Endothelial cell of umbilical vein (primary cell): ENCODE measurements at regions not wholly inside any gene's neighbourhood (a gene's known extent, or its start where the extent isn't known, plus 50 kb on each side); places are given as distances from the start of the nearest gene placed in this dataset.

Source experiments
- BruUV-seq: library from RNA; stranded (reverse); fragments of 400-500 nt; replicated peaks from 2 replicates; lab custom pipeline; 2021; lab: Mats Ljungman, UMichigan
- CTCF ChIA-PET: fragments of 300-600, 350-600 bp; sonication (Branson Sonifier 250); formaldehyde crosslinking; loops from one replicate; lab custom pipeline; 2021; ENCODE audit warnings: antibody characterized with exemption, inconsistent platforms; lab: Charles Lee
- POLR2A ChIA-PET: fragments of 300-600, 350-600 bp; sonication (Branson Sonifier 250); formaldehyde crosslinking; loops from one replicate; lab custom pipeline; 2021; ENCODE audit warnings: antibody characterized with exemption, inconsistent platforms; lab: Charles Lee
- DNase-seq: peaks from one replicate; pipeline ENCODE4 v3.0.0-alpha.2; 2011; ENCODE audit warnings: low read depth, low spot score
- FAIRE-seq: peaks from 2 replicates; lab custom pipeline; 2011; peaks lifted over from hg19 to GRCh38; lab: Jason Lieb, UNC
- H2AFZ ChIP-seq: 2 replicates; pipeline ENCODE4 v1.6.0; 2012; ENCODE audit warnings: low read depth, low read length, control low read depth, inconsistent platforms
- H3K27ac ChIP-seq: 2 replicates; pipeline ENCODE4 v1.5.1; 2011; ENCODE audit warnings: low read depth, mild to moderate bottlenecking, control low read depth, low read length, moderate library complexity; ENCODE audit not compliant: insufficient read depth
- H3K27me3 ChIP-seq, 2 experiments: 2 replicates each; pipeline versions ENCODE4 v1.6.0 to v1.6.1; 2011; ENCODE audit warnings: low read length in 2 of 2, mixed read lengths in 1 of 2; ENCODE audit not compliant: control insufficient read depth in 2 of 2, insufficient read depth in 2 of 2
- H3K36me3 ChIP-seq, 2 experiments: 2 replicates in 1 of 2; 3 replicates in 1 of 2; pipeline ENCODE4 v1.5.1; 2011; ENCODE audit warnings: low read length in 2 of 2, mild to moderate bottlenecking in 1 of 2, moderate library complexity in 1 of 2; ENCODE audit not compliant: control insufficient read depth in 2 of 2, insufficient read depth in 2 of 2; ENCODE audit errors: extremely low read depth in 1 of 2
- H3K4me1 ChIP-seq: 3 replicates; pipeline ENCODE4 v1.5.1; 2011; ENCODE audit warnings: mild to moderate bottlenecking, low read length; ENCODE audit not compliant: control insufficient read depth, insufficient read depth; ENCODE audit errors: extremely low read depth
- H3K4me2 ChIP-seq: 2 replicates; pipeline ENCODE4 v1.6.1; 2011; ENCODE audit warnings: low read length, control low read depth, mixed read lengths; ENCODE audit not compliant: insufficient read depth
- H3K4me3 ChIP-seq, 3 experiments: fragments of 200-600 bp in 1 of 3; sonication (generic), shearing (Covaris generic) in 1 of 3; replicated peaks in 1 of 3; 2 replicates each; pipeline ENCODE4 v1.5.1; 2011 to 2016; ENCODE audit warnings: control low read depth in 3 of 3, low read length in 3 of 3, mild to moderate bottlenecking in 2 of 3, inconsistent platforms in 1 of 3, low read depth in 1 of 3, moderate library complexity in 1 of 3; ENCODE audit not compliant: insufficient read depth in 1 of 3
- H3K79me2 ChIP-seq: 2 replicates; pipeline ENCODE4 v1.6.0; 2012; ENCODE audit warnings: low read length, inconsistent platforms; ENCODE audit not compliant: control insufficient read depth, insufficient read depth
- H3K9ac ChIP-seq: replicated peaks from 2 replicates; pipeline ENCODE3; 2011; ENCODE audit warnings: low read length, control low read depth; ENCODE audit not compliant: insufficient read depth; ENCODE audit errors: extremely low read depth
- H3K9me1 ChIP-seq: replicated peaks from 3 replicates; pipeline ENCODE4 v1.6.0; 2011; ENCODE audit warnings: mild to moderate bottlenecking, low read length; ENCODE audit not compliant: control insufficient read depth, insufficient read depth; ENCODE audit errors: extremely low read depth
- H3K9me3 ChIP-seq: replicated peaks from 2 replicates; pipeline ENCODE4 v1.5.1; 2012; ENCODE audit warnings: low read length, inconsistent platforms; ENCODE audit not compliant: control insufficient read depth, insufficient read depth
- H4K20me1 ChIP-seq: replicated peaks from 2 replicates; pipeline ENCODE3; 2011; ENCODE audit warnings: mild to moderate bottlenecking, low read length; ENCODE audit not compliant: control insufficient read depth, insufficient read depth; ENCODE audit errors: extremely low read depth
- EZH2 ChIP-seq: IDR thresholded peaks from 2 replicates; pipeline ENCODE4 v1.6.1; 2012; ENCODE audit warnings: borderline replicate concordance, low read depth, mild to moderate bottlenecking, moderate library complexity, low read length, inconsistent platforms; ENCODE audit not compliant: severe bottlenecking
- FOS ChIP-seq: IDR thresholded peaks from 2 replicates; pipeline ENCODE4 v1.6.1; 2011; ENCODE audit warnings: mild to moderate bottlenecking, low read length, moderate library complexity, borderline replicate concordance; ENCODE audit not compliant: insufficient read depth
- GATA2 ChIP-seq: IDR thresholded peaks from 2 replicates; pipeline ENCODE4 v1.7.0; 2011; ENCODE audit warnings: low read depth, mild to moderate bottlenecking, moderate library complexity, mixed read lengths, low read length; ENCODE audit not compliant: insufficient read length, insufficient read depth
- JUN ChIP-seq: IDR thresholded peaks from 2 replicates; pipeline ENCODE4 v1.6.1; 2011; ENCODE audit warnings: borderline replicate concordance, low read depth; ENCODE audit not compliant: insufficient read length, insufficient read depth
- MYC ChIP-seq: IDR thresholded peaks from one replicate; pipeline ENCODE4 v1.6.1; 2011; ENCODE audit warnings: mild to moderate bottlenecking, low read depth, low read length
- POLR2A ChIP-seq: IDR thresholded peaks from 2 replicates; pipeline ENCODE4 v1.6.1; 2012; ENCODE audit warnings: low read depth, mild to moderate bottlenecking, control low read depth, low read length
- POLR2AphosphoS5 ChIP-seq: IDR thresholded peaks from 2 replicates; pipeline ENCODE4 v1.6.1; 2012; ENCODE audit warnings: low read depth, mild to moderate bottlenecking, control low read depth, low read length, moderate library complexity; ENCODE audit not compliant: insufficient read depth
- dilution Hi-C: fragments of 300-500 bp; cut with MboI; formaldehyde crosslinking; loops from one replicate; pipeline ENCODE4 v1.15.0; 2019; ENCODE audit warnings: low sequenced_read_pairs; ENCODE audit not compliant: extremely low pct_ligation_motif_present
- intact Hi-C: fragments of 100-400 bp; cut with micrococcal nuclease; formaldehyde crosslinking; loops from one replicate; pipeline ENCODE4 v1.10.0; 2022
- TF ChIP-seq, protein P1 (sequence below), 2 donors: IDR thresholded peaks; 1 replicate in 1 of 2; 2 replicates in 1 of 2; pipeline ENCODE4 v1.5.1; 2011; ENCODE audit warnings: low read length in 2 of 2, mild to moderate bottlenecking in 2 of 2, moderate library complexity in 2 of 2, control low read depth in 1 of 2, inconsistent platforms in 1 of 2, low read depth in 1 of 2; ENCODE audit not compliant: insufficient read depth in 1 of 2; ENCODE audit errors: extremely low read depth in 1 of 2
- TF ChIP-seq, protein P2 (sequence below): IDR thresholded peaks from 2 replicates; pipeline ENCODE4 v1.6.1; 2011; ENCODE audit not compliant: insufficient read depth, insufficient read length

DNA sequence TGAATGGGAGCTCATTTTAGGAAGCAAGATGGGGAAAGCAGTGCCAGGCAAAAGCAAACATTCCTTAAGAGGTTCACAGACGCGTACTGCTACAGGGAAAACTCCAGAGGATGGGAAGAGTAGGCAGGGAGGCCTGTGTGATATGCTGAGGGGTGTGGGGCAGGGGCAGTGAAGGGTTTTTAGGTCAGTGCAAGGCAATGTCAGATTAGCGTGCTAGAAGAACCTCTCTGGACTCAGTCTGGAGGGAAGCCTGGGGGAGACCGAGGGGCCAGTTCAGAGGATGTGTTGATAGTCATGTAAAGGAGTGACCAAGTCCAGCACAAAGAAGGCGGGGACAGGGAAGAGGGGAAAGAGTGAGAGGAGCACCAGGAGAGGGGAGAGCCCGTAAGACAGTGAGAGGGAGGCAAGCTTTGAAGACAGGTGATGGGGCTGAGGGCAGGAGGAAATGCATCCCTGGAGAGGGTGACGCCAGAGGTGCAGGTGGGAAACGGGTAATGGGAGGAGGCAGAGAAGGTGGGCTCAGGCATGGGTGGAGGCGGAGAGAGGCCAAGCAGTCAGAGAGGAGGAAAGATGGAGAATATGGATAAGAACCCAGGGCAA is 134.5 kb downstream of the MTX3 start:
- no peaks in the 10 kb centered on the region for H3K79me2 ChIP-seq
- no peaks in the 10 kb centered on the region for H4K20me1 ChIP-seq
- H3K4me2 ChIP-seq = no peak overlapping the region
- H3K4me3 ChIP-seq = no peak overlapping the region
- BruUV-seq = no TSS peak
- H3K9me1 ChIP-seq = no peaks in the 10 kb centered on the region
- POLR2A ChIA-PET = no interaction called here
- no peak for FAIRE-seq
- CTCF ChIA-PET = interaction anchor here (0.7 to 3.1 kb wide), 6 partner anchors 10 to 957 kb away, joined by 3 to 31 read pairs (median 4); no protein-coding TSS in a partner anchor
- H3K27ac ChIP-seq = no peak overlapping the region
- no peak overlapping the region for H3K9ac ChIP-seq
- intact Hi-C loops = loop anchor here (5.0 kb wide), 2 partner anchors 226 to 599 kb away; no protein-coding TSS in a partner anchor
- TF ChIP-seq MYC (no peak), POLR2A (no peak), FOS (no peak), GATA2 (no peak), JUN (no peak), POLR2AphosphoS5 (no peak), EZH2 (no peak)
- TF ChIP-seq, protein P1, sequence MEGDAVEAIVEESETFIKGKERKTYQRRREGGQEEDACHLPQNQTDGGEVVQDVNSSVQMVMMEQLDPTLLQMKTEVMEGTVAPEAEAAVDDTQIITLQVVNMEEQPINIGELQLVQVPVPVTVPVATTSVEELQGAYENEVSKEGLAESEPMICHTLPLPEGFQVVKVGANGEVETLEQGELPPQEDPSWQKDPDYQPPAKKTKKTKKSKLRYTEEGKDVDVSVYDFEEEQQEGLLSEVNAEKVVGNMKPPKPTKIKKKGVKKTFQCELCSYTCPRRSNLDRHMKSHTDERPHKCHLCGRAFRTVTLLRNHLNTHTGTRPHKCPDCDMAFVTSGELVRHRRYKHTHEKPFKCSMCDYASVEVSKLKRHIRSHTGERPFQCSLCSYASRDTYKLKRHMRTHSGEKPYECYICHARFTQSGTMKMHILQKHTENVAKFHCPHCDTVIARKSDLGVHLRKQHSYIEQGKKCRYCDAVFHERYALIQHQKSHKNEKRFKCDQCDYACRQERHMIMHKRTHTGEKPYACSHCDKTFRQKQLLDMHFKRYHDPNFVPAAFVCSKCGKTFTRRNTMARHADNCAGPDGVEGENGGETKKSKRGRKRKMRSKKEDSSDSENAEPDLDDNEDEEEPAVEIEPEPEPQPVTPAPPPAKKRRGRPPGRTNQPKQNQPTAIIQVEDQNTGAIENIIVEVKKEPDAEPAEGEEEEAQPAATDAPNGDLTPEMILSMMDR (IDR thresholded peaks at IDR 0.05; ENCODE audit: extremely low read depth in 1 of 2, insufficient read depth in 1 of 2, low read depth in 1 of 2, low read length in 2 of 2) = no peak
- TF ChIP-seq, protein P2, sequence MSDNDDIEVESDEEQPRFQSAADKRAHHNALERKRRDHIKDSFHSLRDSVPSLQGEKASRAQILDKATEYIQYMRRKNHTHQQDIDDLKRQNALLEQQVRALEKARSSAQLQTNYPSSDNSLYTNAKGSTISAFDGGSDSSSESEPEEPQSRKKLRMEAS = no peak
- no peaks in the 10 kb centered on the region for H3K4me1 ChIP-seq
- H3K36me3 ChIP-seq = no peaks in the 10 kb centered on the region
- dilution Hi-C loops = no loop called here
- H3K9me3 ChIP-seq = no peaks in the 10 kb centered on the region
- no peak for DNase-seq
- no peak overlapping the region for H2AFZ ChIP-seq
- no peaks in the 10 kb centered on the region for H3K27me3 ChIP-seq
